HG02884 (cell line): ENCODE measurements at regions not wholly inside any gene's neighbourhood (a gene's known extent, or its start where the extent isn't known, plus 50 kb on each side); places are given as distances from the start of the nearest gene placed in this dataset.

Source experiments
- ATAC-seq: cut with Tn5 transposase; IDR thresholded peaks from one replicate; pipeline ENCODE4 v1.9.1; 2021; ENCODE audit warnings: mild to moderate bottlenecking, moderate library complexity; ENCODE audit not compliant: unreplicated experiment

DNA sequence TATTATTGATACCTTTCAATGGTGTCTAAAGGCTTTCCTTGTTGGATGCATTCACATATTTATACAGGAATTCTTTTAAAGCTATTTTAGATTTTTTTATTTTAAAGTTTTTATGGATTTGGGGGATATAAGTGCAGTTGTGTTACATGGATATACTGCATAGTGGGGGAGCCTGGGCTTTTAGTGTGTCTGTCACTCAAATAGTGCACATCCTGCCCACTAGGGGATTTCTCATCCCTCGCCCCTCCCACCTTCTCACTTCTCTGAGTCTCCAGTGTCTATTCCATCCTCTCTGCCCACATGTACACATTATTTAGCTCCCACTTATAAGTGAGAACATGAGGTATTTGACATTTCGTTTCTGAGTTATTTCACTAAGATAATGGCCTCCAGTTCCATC is 154.0 kb upstream of the MKI67 start:
- no peak for ATAC-seq

DNA sequence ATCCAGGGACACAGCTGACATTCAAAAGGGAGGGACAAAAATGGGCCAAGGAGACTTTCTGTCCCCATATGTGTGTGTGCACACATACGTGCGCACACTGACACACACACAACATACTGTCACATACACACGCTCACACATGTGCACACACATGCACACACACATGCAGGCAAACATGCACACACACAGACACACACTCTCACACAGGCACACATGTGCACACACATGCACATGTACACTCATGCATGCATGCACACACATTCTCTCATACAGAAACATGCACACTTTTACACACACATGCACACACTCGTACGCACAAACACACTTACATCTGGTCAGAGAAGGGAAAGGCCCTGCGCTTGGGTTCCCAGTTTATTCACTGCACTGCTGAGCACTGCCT is 155.1 kb upstream of the MKI67 start:
- no peak for ATAC-seq

DNA sequence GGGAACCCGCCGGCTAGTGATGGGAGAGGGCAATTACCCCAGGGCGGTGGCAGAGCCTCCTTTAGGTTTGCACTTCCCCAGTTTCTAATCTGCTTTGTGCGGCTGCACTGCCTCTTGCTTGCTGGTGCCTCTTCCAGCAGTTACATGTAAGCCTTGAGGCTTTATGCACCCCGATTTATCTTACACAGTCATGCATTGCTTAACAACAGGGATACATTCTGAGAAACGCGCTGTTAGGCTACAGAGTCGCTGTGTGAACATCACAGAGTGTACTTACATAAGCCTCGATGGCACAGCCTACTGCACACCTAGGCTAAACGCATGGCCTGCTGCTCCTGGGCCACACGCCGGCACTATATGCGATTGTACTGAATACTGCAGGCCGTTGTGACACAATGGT is 155.6 kb upstream of the MKI67 start:
- ATAC-seq = no peak

DNA sequence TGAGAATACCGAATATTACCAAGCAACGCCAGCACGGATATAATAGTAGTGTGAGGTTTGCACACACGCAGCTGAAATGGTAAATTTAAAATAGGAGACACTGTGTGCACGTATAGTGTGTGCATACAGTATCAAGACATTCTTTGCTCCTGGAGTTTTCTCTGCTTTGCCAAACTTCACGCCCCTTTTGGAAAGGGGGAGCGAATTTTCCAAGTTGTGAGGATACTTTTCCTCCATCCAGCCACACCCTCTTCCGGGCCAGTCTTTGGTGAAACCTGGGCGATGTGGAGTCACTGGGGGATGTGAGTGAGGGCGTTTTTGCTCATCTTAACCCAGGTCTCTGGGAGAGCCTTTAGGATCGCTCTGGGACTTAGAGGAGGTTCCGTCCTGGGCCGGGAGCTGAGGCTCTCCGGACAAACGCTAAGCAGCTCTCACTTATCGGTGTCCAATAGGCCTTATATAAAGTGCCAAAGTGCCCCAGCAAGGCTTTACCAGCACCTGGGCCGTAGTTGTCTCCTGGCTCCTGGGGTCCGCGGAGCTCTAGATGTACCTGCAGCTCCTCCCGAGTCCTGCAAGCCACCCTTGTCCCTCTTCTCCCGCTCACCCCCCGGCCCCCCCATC is 160.0 kb upstream of the MKI67 start:
- no peak for ATAC-seq

DNA sequence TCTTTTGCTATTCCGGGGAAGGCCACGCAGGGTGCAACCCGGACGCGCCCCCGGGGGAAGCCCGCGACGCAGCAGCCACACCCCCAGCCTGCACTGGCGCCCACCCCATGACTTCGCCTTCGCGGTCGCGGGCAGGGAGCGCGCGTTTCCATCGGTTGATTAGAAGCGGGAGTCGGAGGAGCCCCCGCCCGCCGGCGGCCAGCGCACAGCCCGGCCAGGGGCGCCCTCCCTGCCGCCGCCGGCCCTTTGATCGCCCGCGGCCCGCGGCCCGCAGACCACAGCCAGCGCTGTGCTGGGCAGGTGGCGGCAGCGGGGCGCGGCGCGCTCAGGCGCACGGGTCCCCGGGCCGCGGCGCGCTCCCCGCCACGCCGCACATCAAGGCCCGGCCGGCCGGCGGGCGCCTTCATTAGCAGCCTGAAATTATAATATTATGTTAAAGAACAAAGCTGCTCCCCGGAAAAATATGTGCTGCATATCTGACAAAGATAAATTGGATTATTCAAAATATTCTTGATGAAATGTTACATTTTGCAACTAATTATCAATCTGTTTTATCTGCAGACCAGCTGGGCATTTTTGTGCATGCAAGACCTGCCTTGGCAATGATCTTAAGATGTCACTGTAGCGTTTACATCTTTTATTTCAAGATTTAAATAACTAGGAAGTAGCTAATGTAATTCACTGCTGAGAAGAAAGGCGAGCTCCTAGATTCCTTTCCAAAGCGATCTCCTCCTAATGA is 160.7 kb upstream of the MKI67 start:
- ATAC-seq = no peak

DNA sequence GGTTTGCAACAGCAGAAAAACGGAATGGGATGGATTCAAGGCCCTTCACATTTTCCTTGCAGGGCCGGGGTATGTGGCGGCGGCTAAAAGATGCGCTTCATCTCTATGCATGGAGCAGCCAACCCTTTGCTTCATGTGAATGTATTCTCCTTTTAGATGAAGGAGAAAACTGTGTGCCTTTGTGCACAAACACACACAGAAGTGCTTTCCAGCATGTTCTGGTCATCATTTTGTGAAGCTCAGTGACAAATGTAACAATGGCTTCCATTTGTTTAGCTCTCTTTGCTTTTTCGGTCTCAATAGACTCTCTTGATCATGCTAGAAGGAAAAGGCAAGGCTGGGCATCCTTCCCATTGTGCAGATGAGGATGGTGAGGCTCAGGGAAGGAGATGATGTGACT is 161.7 kb upstream of the MKI67 start:
- ATAC-seq = no peak

DNA sequence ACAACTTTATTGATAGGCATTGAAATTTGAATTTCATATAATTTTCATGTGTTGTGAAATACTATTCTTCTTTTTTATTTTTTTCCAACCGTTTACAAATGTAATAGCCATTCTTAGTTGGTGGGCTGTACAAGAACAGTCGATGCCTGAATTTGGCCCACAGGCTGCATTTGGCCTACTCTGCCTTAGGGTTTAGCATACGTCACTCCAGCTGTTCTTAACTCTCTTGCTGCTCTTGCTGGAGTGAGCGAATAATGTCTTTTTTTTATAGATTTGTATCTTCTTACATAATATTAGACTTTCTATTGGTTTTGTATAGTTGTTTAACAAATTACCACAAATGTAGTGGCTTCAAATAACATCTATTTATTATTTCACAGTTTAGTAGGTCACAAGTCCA is 163.4 kb upstream of the MKI67 start:
- ATAC-seq = no peak

DNA sequence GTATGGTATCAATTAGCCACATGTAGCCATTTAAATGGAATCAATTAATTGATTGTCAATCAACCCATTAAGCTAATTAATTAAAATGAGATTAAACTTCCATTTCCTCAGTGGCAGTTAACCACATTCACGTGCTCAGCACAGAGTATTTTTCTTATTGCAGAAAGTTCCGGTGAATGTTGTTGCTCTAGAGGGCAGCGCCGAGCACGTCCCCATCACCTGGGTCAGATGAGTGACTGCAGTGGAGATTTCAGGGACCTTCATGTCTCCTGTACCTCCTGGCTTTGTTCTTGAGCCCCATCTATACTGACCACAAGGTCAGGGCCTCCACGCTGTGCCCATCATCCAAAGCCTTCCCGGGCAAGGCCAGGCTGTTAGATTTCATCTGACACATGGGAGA is 168.8 kb upstream of the MKI67 start:
- ATAC-seq = no peak

DNA sequence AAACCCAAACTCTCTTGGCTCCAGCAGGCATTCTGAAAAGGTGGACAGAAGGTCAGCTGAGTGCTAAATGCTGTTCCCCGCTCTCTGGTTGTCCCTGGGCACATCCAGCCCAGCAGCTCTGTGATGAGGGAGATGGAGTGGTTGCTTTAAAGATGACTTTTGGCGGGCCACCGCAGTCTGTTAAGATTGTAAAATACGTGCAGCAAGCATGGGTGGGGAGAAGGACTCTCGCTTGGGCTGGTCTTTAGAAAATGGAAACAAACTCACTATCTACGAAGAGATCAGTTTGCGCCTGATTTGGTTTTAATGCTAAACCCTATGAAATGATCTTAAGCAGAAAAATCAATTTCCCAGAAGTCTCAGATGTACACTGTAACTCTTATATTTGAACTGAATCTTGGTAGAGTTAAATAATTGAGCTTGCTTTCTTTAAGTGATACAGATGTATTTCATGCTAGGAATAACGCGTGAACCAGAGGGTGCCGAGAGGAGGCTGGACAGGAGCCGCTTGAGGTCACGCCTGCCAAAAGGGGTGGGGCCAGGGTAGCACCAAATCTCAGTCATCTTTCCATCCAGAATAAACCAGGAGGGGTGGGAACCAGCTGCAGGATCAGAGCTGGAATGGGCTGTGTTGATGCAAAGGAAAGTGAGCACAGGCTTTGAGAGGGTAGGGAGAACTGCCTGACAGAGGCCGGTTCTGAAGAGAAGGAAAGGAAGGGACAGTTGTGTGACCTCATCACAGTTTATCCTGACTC is 170.2 kb upstream of the MKI67 start:
- no peak for ATAC-seq

DNA sequence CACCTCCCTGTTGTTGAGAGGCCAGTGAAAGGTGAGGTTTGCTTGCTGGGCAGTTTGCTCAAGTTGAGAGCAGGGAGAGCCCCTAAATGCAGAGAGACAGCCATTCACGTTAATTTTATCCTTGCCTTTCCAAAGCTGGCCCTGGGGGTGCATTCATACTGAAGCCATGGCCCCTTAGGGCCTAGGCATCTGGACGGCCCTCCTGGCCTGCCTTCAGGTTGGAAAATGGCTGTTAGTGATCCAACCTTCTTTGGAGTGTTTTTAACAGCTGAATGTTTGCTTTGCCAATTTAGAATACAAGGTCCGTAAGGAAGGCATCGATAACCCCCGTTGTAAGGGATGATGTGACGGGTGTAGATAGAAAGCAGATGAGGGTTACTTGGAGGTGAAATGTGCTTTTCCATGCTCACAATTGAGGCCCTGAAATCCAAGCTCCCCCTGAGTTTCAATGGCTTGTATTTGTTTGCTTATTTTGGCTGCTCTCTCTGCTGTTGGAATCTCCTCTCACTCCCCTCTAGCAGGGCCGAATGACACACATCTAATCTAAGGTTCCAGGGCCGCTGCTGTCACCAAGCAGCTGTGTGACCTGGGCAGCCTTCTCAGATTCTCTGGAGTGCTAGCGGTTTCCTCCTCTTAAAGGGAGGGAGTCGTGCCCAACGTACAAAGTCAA is 171.6 kb upstream of the MKI67 start:
- ATAC-seq = no peak

DNA sequence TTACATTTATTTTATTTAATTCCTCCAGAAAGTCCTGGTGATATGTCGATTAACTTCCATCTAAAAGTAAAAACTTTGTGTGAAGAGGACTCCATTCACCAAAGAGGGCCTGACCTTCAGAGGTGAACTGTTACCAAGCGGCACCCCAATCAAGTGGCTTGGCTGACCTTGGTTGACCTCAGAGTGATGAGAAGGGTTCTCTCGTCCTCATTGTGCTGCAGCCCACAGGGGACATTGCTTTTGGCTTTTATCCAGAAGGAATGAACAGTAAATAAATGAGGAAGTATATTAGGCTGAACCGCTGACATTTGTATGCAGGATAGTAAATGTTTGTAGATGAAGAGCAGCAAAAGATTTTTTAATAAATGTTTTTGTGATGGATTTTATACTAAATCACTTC is 172.4 kb upstream of the MKI67 start:
- ATAC-seq = no peak

DNA sequence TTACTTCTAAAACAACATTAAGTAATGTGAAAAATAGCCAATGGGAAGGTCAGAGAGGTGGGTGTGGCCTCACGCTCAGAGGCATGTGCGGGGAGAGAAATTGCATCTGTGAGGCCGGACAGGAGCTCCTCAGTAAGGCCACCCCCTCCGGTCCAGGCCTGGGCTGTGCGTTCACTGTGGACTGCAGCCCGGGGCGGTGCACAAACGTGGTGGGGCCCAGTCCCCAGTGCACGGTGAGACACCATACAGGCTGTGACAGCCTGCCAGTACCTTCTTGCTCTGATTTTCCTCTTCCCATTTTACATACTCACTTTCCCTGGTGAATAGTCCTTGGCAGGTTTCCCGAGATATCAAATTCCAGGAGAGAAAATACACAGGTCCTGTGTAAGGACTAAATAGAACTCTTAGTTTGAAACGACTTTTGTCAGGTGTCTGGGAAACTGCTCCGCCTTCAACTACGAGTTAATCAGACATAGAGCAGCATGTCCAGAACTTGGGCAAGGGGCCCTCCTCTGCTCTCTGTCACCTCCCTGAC is 174.1 kb upstream of the MKI67 start:
- ATAC-seq = no peak

DNA sequence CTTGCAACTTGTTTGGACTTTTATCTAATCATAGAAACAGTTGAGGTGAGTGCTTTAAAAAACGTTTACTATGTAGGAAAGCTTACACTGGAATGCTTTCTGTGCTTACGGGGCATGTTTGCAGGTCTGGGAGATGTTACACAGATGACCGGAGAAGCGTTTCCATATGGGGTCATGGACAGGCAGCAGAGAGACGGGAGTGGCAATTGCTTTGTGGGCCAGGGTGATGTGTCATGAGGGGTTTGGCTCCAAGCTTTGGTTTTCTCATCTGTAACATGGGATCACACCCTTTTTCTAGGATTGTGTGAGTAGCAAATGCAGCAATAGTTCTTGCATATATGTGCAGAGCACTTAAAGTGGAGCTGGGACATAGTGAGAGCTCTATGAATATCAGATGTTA is 174.8 kb upstream of the MKI67 start:
- ATAC-seq = no peak

DNA sequence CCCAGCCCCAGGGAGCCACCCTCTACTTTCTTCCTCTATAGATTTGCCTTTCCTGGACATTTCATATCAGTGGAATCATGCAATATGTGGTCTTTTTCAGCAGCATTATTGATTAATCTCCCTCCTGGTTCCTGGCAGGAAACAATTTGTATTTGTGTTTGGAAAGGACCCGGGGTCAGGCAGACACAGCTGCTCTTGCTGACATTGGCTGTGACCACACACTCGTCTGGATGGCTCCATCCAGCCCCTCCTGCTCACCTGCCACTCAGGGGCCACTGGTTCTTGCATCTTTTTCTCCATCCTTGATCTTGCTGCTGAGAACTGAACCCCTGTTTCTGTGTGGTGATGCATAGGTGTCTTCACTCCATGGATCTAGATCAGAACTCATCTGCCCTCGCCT is 176.6 kb upstream of the MKI67 start:
- ATAC-seq = no peak

DNA sequence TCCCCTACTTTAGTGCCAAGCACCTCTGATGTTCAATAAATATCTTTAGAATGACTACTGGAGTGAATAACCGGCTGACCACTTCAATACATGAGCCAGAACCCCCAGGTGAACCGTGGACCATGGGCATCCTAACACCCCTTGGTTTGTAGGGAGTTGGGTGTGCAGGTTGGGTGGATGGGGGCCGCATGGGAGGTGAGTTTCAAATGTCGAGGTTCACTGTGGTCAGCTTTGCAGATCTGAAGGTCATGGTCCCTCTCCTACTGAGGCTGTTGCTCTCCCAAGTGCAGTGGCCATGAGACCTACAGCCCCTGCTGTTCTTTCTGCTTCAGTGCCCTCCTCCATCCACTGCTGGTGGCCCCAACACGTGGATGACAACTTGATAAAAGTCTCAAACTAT is 178.0 kb upstream of the MKI67 start:
- no peak for ATAC-seq

DNA sequence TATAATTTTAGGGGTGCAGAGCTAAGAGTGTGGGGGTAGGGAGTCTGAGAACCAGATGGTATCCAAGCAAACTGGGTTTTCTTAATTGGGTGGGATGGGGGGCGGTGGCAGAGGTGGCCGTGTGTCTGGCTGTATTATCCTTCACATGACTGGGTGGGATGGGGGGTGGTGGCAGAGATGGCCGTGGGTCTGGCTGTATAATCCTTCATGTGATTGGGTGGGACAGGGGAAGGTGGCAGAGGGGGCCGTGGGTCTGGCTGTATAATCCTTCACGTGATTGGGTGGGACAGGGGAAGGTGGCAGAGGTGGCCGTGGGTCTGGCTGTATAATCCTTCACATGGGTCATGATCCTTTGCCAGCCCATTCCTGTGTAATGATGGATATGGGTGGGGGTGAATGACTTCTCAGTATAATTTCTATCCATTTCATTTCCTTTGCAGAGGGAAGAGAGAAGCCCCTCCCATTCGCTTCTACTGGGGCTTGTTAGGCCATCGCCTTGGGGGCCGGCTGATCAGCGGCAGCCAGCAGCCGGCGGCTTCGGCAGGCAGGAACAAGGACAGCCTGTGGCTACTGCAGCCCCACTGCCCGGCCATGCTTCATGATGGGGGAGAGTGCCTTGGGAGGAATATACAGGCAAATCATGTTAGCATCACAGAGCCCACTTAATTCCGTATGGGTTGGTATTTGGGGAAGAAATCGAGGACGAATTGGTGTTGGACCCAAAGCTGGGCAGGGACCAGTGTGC is 179.6 kb upstream of the MKI67 start:
- no peak for ATAC-seq

DNA sequence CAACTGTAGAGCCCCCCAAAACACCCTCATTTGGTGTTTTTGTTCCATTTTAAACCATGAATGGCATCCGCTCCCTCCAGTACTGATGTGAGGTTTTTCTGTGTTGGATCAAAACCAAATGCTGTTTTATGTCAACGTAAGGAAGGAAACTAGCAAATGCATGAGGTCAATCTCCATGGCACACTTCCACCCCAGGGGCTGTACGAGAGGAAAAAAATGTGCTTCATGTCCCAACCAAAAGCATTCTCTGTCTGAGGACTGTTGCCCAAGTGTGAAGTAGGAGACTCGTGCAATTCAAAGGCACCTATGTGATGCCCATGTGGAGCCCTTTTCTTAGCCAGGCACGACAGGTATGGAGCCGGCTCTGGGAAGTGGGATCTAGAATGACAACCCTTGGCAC is 180.3 kb upstream of the MKI67 start:
- ATAC-seq = no peak

DNA sequence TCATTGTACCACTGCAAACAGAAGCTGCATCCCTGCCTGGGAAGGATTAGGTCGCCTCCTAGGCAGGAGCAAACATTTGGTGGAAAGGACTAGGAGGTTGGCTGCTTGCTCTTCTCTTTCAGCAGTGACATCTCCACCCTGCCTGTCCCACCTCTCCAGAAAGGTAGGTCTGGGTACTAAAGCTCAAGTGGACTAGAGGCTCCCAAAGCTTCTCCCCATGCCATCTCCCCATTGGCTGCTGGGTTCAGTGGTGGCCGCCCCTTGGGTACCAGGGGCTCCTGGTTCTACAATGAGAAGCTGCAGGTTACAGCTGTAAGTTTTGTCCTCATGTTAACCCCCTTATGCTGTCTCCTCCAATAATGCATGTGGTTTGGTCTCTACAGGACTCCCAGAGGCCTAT is 180.7 kb upstream of the MKI67 start:
- no peak for ATAC-seq

DNA sequence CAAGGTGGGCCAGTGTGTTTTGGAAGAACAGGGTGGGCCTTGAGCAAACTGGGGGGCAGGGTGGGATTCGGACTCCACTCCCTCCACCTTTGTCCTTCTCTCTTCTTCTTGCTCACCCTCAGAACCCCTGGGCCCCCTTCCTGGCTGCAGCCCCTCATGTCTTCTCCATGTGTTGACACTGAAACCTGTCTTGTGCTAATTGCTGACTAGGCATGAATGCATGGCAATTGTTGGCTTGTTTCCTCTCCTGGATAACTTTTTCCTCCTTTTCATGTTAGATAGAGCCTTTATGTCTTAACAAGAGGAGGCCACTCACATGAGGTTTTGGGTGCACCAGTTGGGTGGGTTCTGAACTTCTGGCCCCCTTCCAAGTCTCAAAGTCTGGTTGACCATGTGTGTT is 181.6 kb upstream of the MKI67 start:
- ATAC-seq = no peak

DNA sequence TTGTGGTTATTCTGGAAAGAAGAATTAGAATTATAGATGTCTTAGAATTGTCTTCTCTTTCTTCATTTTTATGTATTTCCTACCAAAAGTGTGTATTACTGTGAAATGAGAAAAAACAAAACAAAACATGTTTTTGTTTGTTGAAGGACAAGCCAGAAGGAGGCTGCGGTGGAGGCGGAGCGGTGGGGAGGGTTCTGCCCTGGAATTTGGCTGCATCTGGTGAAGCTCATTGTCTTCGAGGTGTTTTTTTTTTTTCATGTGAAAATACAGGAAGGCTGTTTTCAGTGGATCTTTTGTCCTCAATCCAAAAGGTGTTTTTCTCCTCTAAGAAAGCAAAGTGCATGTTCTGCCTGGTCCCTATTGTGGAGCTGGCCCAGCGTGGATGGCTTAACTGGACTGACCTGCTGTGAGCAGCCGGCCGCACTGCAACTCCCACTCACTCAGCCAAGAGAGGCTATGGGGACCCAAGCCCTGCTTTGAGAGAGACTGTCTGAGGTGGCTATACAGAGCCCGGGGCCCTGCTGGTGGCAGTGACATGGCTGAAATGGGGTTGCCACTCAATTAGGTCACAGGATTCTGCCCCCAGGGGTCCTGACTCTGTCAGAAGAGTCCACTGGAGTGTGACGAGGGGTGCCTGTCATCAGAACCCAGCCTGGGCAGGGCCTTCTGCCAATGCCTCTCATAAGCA is 184.9 kb upstream of the MKI67 start:
- no peak for ATAC-seq
